ENCODE measurements at regions not wholly inside any gene's neighbourhood (a gene's known extent, or its start where the extent isn't known, plus 50 kb on each side); places are given as distances from the start of the nearest gene placed in this dataset.
"Not testable (repeated sequence)": the region's sequence is repeated elsewhere in the genome, so short reads cannot be mapped to it uniquely, and the experiment has no call there.

DNA sequence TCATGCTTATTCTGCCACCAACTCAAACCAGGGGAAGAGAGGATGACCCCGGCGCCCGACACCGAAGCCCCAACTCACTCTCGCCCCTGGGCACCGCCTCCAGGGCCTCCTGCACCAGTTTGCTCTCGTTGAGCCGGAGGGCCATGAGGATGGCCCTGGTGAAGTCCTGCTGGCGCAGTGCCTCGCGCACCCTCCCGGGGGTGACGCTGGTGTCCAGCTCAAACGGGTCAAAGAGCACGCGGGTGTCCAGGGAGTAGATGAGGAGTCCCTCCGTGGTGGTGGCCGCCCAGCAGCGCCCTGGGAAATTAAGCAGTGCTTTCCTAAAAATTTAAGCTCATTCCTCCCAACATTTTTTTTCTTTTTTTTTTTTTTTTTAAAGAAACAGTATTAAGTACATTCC, 5387.6 kb upstream of the TPTE start:
- not testable (repeated sequence) for DNase-seq (ENCODE audit: low read depth)

- DNase-seq (ENCODE audit: low read depth): not testable (repeated sequence)
Observed at GRCh38 chr21:5136406-5136805, 5385.0 kb upstream of the TPTE start.

GRCh38 chr21:5137006-5137405, 5384.4 kb upstream of the TPTE start:
- not testable (repeated sequence) for DNase-seq (ENCODE audit: low read depth)

- DNase-seq (ENCODE audit: low read depth): not testable (repeated sequence)
Observed at GRCh38 chr21:5138687-5139086, 5382.7 kb upstream of the TPTE start.

GRCh38 chr21:5139528-5139927, 5381.9 kb upstream of the TPTE start:
- not testable (repeated sequence) for DNase-seq (ENCODE audit: low read depth)

GRCh38 chr21:5143011-5143410, 5378.4 kb upstream of the TPTE start:
- DNase-seq (ENCODE audit: low read depth): not testable (repeated sequence)

DNA sequence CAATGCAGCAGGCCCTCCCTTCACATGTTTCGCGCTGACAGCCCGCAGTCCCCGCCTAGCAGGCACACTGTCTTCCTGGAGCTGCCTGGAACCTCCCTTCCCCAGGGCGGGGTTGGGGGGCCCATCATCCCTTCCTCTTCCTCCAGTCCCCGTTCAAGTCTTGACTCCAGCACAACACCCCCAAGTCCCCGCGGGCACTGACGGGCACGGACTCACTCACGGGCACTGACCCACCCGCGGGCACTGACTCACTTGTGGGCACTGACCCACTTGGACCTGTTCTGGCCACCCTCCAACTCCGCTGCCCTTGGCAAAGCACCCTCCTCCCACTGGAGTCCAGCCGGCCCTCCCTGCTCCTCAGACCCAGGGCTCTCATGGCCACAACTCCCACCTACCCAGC, 5376.7 kb upstream of the TPTE start:
- DNase-seq (ENCODE audit: low read depth): not testable (repeated sequence)

DNA sequence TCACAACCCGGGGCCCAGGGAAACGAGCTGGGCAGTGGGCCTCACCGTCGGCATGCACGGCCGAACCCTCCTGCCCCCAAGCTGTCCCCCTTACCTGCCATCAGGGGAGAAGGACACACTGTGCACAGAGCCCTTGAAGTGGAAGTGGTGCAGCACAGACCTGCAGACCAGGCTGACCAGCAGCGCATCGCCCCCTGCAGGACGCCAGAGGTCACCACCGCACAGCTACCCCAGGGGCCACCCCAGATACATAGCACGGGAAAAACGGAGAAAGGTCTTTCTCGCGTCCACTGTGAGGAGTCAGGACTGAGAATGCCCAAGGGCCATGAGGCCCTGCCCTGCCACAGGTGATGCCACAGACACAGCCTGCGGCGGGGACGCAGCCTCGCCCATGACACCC, 5373.7 kb upstream of the TPTE start:
- DNase-seq (ENCODE audit: low read depth): not testable (repeated sequence)

GRCh38 chr21:5149222-5149621, 5372.2 kb upstream of the TPTE start:
- not testable (repeated sequence) for DNase-seq (ENCODE audit: low read depth)

DNA sequence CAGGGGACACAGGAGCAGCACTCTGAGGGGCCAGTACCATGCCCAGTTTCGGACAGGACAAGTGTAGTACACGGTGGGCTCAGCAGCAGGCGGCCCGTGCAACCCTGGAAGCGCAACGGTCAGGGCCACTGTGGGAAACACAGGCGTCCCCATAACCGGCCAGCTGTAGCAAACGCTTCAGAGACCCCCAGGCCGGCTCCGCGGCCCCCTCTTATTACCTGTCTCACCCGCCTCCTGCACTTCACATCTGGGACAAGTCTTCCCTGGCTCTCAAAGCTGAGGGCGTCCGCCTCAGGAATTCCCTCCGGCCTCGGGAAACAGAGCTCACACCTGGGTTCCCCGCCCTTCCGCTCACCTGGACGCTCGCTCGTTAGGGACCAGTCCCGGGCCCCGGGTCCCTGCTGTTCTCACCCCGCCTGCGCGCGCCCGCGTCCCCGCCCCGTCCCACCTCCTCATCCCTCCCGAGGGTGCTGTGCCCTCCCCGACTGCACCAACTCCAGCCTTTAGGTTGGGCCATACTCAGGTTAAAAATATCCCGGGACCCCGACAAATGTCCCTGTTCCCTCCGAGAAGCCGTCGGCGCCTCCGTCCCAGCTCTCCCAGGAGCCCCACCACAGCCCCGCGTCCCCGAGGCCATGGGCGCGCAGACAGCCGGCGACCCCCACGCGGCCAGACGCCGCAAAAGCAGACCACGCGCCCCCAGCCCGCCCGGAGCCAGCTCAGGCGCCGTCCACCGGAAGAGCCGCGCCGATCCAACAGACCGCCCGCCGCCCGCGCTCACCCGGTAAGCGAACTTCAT, 5367.3 kb upstream of the TPTE start:
- DNase-seq (ENCODE audit: low read depth): not testable (repeated sequence)

- peak; percentile 40 for DNase-seq (ENCODE audit: low read depth)
Observed at GRCh38 chr21:5154641-5154982, 5366.8 kb upstream of the TPTE start.

DNA sequence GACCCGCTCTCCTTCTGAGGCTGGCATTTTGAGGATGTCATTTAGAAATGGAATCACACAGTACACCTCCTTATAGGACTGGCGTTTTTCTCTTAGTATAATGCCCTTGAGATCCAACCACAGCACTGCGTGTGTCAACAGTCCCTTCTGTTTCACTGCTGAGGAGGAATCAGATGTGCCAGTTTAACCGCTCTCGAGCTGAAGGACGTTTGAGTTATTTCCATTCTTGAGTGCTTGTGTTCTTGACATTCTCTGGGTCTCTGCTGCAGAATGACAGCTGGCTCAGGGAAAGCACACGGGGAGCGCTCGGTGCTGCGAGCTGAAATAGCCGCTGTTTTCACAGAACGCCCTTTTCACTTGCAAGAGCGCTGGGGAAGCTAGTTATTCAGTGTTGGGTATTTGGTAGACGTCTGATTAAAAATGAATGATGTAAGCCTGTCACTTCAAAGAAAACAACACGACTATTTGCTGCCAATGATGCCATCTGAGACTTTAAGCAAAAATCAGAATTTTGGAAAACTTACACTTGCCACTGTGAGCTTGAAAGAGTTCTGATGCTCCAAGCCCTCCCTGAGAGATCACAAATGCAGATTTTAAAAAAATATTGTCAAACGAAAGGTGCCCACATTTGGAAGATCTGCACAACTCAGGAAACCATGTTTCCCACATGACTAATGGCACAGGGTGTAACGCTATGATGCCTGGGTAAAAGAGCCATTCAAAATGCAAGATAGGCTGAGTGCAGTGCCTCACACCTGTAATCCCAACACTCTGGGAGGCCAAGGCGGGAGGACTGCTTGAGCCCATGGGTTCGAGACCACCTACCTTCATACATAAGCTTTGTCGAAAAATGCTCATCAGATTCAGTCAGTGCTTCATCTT, 5358.4 kb upstream of the TPTE start:
- DNase-seq (ENCODE audit: low read depth): not testable (repeated sequence)

- DNase-seq (ENCODE audit: low read depth): not testable (repeated sequence)
Observed at GRCh38 chr21:5165829-5166228, 5355.6 kb upstream of the TPTE start.

Data from stromal cell of bone marrow (primary cell).